Stimulated activated CD4-positive, alpha-beta T cell treated with anti-CD3 and anti-CD28 coated beads, Interleukin-15, amount 100 ng/mL, for 48 hours (primary cell): ENCODE measurements at regions not wholly inside any gene's neighbourhood (a gene's known extent, or its start where the extent isn't known, plus 50 kb on each side); places are given as distances from the start of the nearest gene placed in this dataset.
A peak's percentile ranks its signal among the peaks of the same experiment; 100 is the strongest.
"Not testable (repeated sequence)": the region's sequence is repeated elsewhere in the genome, so short reads cannot be mapped to it uniquely, and the experiment has no call there.

Experiments
- DNase-seq, 2 donors: peaks; one replicate each; pipeline ENCODE4 v3.0.0-alpha.2; 2020; ENCODE audit warnings: low read depth in 2 of 2

- no peak for DNase-seq
Observed at GRCh38 chr6:130494729-130495128, 128.9 kb downstream of the TMEM200A start.

GRCh38 chr6:130500693-130501092, 134.9 kb downstream of the TMEM200A start:
- DNase-seq = no peak

GRCh38 chr6:130503146-130503545, 137.3 kb downstream of the TMEM200A start:
- no peak for DNase-seq

- no peak for DNase-seq
Observed at GRCh38 chr6:130505808-130506598, 140.2 kb downstream of the TMEM200A start.

- not testable (repeated sequence) for DNase-seq
Observed at GRCh38 chr6:130507005-130507665, 141.3 kb downstream of the TMEM200A start.

- no peak for DNase-seq
Observed at GRCh38 chr6:130507666-130508028, 141.8 kb downstream of the TMEM200A start.

GRCh38 chr6:130513770-130514169, 148.0 kb downstream of the TMEM200A start:
- DNase-seq = peak in 1 of 2 donors; percentile 27

- no peak for DNase-seq
Observed at GRCh38 chr6:130514712-130515111, 148.9 kb downstream of the TMEM200A start.

GRCh38 chr6:130515306-130515705, 149.5 kb downstream of the TMEM200A start:
- no peak for DNase-seq

GRCh38 chr6:130516604-130517003, 150.8 kb downstream of the TMEM200A start:
- no peak for DNase-seq

- no peak for DNase-seq
Observed at GRCh38 chr6:130517444-130517931, 151.7 kb downstream of the TMEM200A start.

GRCh38 chr6:130518588-130518987, 152.8 kb downstream of the TMEM200A start:
- no peak for DNase-seq

GRCh38 chr6:130520221-130520620, 154.4 kb downstream of the TMEM200A start:
- DNase-seq = no peak

- no peak for DNase-seq
Observed at GRCh38 chr6:130520801-130521200, 155.0 kb downstream of the TMEM200A start.

- no peak for DNase-seq
Observed at GRCh38 chr6:130524552-130524951, 158.7 kb downstream of the TMEM200A start.

GRCh38 chr6:130525408-130525807, 159.6 kb downstream of the TMEM200A start:
- DNase-seq = no peak

GRCh38 chr6:130526466-130526865, 160.6 kb downstream of the TMEM200A start:
- DNase-seq = no peak

- no peak for DNase-seq
Observed at GRCh38 chr6:130527173-130527572, 161.4 kb downstream of the TMEM200A start.

- no peak for DNase-seq
Observed at GRCh38 chr6:130529569-130530149, 163.8 kb downstream of the TMEM200A start.

GRCh38 chr6:130534627-130535026, 168.8 kb downstream of the TMEM200A start:
- no peak for DNase-seq

GRCh38 chr6:130535242-130535641, 169.4 kb downstream of the TMEM200A start:
- DNase-seq = no peak

- no peak for DNase-seq
Observed at GRCh38 chr6:130537447-130537846, 171.6 kb downstream of the TMEM200A start.

GRCh38 chr6:130547723-130548122, 181.9 kb downstream of the TMEM200A start:
- no peak for DNase-seq
